ENCODE measurements at regions not wholly inside any gene's neighbourhood (a gene's known extent, or its start where the extent isn't known, plus 50 kb on each side); places are given as distances from the start of the nearest gene placed in this dataset.

DNA sequence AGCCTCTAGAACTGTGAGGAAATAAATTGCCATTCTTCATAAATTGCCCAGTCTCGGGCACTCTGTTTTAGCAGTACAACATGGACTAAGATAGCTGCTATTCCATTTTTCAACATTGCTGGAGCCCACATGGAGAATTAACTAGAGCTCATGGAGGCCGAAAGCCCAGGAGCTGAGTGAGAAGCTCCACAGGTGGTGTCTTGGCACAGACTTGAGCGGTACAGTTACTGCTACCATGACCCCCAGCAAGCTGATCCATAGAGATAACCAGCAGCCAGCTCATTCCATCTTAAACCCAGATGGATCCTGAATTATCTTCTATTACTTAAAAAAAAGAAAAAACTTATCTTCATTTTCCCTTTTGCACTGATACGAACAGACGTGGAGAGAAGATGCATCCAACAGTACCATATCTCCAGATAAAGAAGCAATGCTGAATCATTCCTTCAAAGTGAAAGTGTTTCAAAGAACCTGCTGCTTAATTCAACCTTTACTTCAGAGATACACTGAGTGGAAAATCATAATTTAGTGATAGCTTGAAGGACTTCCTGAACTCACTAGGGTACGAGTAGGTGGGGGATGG is 115.1 kb downstream of the SETD4 start:
- no peaks in the 10 kb centered on the region for H3K36me3 ChIP-seq
- DNase-seq (no peak), ATAC-seq (no peak)
- H3K9me3 ChIP-seq = no peaks in the 10 kb centered on the region
- intact Hi-C loops (cut with DNase I) = loop anchor here in 5 of 10 donors (10.0 kb wide), 4 partner anchors 530 to 1200 kb away; no protein-coding TSS in a partner anchor
- H3K27me3 ChIP-seq = peaks cover 0 to 4% (median 0%) of the 10 kb centered on the region in 7 donors
- TF ChIP-seq, protein P1, sequence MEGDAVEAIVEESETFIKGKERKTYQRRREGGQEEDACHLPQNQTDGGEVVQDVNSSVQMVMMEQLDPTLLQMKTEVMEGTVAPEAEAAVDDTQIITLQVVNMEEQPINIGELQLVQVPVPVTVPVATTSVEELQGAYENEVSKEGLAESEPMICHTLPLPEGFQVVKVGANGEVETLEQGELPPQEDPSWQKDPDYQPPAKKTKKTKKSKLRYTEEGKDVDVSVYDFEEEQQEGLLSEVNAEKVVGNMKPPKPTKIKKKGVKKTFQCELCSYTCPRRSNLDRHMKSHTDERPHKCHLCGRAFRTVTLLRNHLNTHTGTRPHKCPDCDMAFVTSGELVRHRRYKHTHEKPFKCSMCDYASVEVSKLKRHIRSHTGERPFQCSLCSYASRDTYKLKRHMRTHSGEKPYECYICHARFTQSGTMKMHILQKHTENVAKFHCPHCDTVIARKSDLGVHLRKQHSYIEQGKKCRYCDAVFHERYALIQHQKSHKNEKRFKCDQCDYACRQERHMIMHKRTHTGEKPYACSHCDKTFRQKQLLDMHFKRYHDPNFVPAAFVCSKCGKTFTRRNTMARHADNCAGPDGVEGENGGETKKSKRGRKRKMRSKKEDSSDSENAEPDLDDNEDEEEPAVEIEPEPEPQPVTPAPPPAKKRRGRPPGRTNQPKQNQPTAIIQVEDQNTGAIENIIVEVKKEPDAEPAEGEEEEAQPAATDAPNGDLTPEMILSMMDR (IDR thresholded peaks at IDR 0.05) = no peak
- no peak overlapping the region for H3K4me3 ChIP-seq
- WGBS, 2 donors = 74 to 76% methylated on average over 6 of the region's 6 CpGs
- H3K4me1 ChIP-seq = peaks cover 0 to 1% (median 0%) of the 10 kb centered on the region in 9 donors
- no peak overlapping the region for H3K27ac ChIP-seq

DNA sequence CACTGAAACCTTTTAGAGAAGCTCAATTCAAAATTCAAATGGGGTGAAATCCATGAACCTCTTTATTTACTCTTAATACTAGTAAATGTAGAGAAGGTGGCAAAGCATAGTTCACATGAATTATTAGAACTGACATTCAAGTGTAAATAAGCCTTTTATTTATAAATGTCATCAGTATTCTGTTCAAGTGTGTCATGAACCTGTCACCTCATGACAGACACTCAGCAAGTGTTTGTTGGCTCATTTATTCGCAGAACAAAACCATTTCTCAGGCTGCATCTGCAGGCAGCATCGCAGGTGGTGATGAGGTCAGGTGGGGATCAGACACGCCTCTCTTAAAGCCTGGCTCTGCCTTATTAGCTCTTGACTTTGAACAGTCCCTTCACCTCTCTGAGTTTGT is 116.6 kb downstream of the SETD4 start:
- TF ChIP-seq, protein P1 (IDR thresholded peaks at IDR 0.05) = no peak
- H3K9me3 ChIP-seq = no peaks in the 10 kb centered on the region
- ATAC-seq (no peak), DNase-seq (no peak)
- peaks cover 0 to 8% (median 5%) of the 10 kb centered on the region in 9 donors for H3K4me1 ChIP-seq
- intact Hi-C loops (cut with DNase I) = loop anchor here in 9 of 10 donors (5.0 to 10.0 kb wide), 8 partner anchors 529 to 1199 kb away; no protein-coding TSS in a partner anchor
- H3K27ac ChIP-seq = no peak overlapping the region
- H3K27me3 ChIP-seq = peaks cover 0 to 4% (median 0%) of the 10 kb centered on the region in 7 donors
- H3K4me3 ChIP-seq = no peak overlapping the region
- WGBS, 2 donors = 68 to 85% methylated on average over 3 of the region's 3 CpGs
- H3K36me3 ChIP-seq = no peaks in the 10 kb centered on the region

DNA sequence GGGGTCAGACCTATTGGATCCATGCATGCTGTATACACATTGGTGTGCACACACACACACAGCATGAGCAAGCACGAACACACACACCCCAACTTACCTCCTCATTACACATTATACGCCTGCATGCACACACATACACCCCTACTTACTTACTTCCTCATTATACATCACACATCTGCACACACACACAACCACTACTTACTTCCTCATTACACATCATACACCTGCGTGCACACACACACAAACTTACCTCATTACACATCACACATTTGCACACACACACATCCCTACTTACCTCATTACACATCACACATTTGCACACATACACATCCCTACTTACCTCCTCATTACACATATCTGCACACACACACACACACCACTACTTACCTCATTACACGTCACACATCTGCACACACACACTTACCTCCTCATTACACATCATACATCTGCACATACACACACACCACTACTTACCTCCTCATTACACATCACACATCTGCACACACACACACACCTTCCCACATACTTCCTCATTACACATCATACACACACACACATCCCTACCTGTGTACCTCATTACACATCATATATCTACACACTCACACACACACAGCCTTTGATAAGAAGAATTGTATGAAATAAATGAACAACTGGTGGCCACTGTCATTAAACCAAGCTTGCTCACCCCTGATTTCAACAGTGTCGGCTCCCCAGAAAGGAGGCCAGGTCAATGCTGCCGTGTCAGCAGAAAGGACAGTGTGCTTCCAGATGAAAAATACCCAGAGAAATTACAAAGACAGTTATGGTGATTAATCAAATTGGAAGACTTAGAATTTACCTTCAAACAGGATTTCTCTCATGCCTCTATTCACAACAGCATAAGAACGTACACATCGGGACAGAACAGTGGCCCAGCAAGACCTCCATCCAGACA is 117.8 kb downstream of the SETD4 start:
- WGBS, 2 donors = 88 to 89% methylated on average over 8 of the region's 8 CpGs
- intact Hi-C loops (cut with DNase I) = loop anchor here in 9 of 10 donors (5.0 to 10.0 kb wide), 8 partner anchors 528 to 1198 kb away; no protein-coding TSS in a partner anchor

More for the DNA sequence above, 117.8 kb downstream of the SETD4 start:
- peaks cover 0 to 10% (median 5%) of the 10 kb centered on the region in 9 donors for H3K4me1 ChIP-seq
- H3K9me3 ChIP-seq = no peaks in the 10 kb centered on the region
- no peak overlapping the region for H3K27ac ChIP-seq
- no peak overlapping the region for H3K4me3 ChIP-seq
- ATAC-seq (no peak), DNase-seq (no peak)
- H3K36me3 ChIP-seq = no peaks in the 10 kb centered on the region
- H3K27me3 ChIP-seq = peaks cover 0 to 4% (median 0%) of the 10 kb centered on the region in 7 donors
- TF ChIP-seq, protein P1 (IDR thresholded peaks at IDR 0.05) = no peak

Measured in heart right ventricle (tissue), 16 donors.